IMR-90 (cell line): ENCODE measurements at regions not wholly inside any gene's neighbourhood (a gene's known extent, or its start where the extent isn't known, plus 50 kb on each side); places are given as distances from the start of the nearest gene placed in this dataset.

Experiments
- ATAC-seq: fragments of 200-7000 bp; cut with Tn5 transposase; 2 replicates; pipeline ENCODE4 v1.9.1; 2020; ENCODE audit warnings: low read depth, mild to moderate bottlenecking, moderate library complexity
- BruUV-seq: library from RNA; stranded (reverse); fragments of 400-500 nt; replicated peaks from 2 replicates; lab custom pipeline; 2021; lab: Mats Ljungman, UMichigan
- CTCF ChIA-PET: fragments of 300-600 bp; formaldehyde crosslinking; extraction: SDS; loops from one replicate; lab custom pipeline; 2021; ENCODE audit warnings: antibody characterized with exemption; lab: Yijun Ruan, JAX
- POLR2A ChIA-PET: fragments of 300-600 bp; sonication (Branson Sonifier 250); formaldehyde crosslinking; loops from one replicate; lab custom pipeline; 2022; ENCODE audit warnings: antibody characterized with exemption; ENCODE audit not compliant: unreplicated experiment; lab: Charles Lee
- DNase-seq: peaks from one replicate; pipeline ENCODE4 v3.0.0; 2013
- H2AFZ ChIP-seq: replicated peaks from 2 replicates; pipeline ENCODE3; 2013; ENCODE audit warnings: low read length, mild to moderate bottlenecking; ENCODE audit not compliant: poor library complexity
- H2AK5ac ChIP-seq: 2 replicates; pipeline ENCODE4 v1.6.1; 2013; ENCODE audit warnings: low read depth, low read length, inconsistent platforms
- H2AK9ac ChIP-seq: replicated peaks from 2 replicates; pipeline ENCODE3; 2013; ENCODE audit warnings: mild to moderate bottlenecking, low read depth, low read length, moderate library complexity; ENCODE audit not compliant: poor library complexity
- H2BK120ac ChIP-seq: 2 replicates; pipeline ENCODE4 v1.6.1; 2013; ENCODE audit warnings: low read depth, low read length, inconsistent platforms
- H2BK15ac ChIP-seq: 3 replicates; pipeline ENCODE4 v1.6.1; 2013; ENCODE audit warnings: low read depth, low read length, inconsistent platforms
- H2BK20ac ChIP-seq: 2 replicates; pipeline ENCODE4 v1.6.1; 2013; ENCODE audit warnings: low read depth, mild to moderate bottlenecking, inconsistent platforms, low read length, moderate library complexity
- H2BK5ac ChIP-seq: 2 replicates; pipeline ENCODE4 v1.6.1; 2013; ENCODE audit warnings: mild to moderate bottlenecking, low read depth, low read length, inconsistent platforms; ENCODE audit not compliant: poor library complexity, severe bottlenecking
- H3K14ac ChIP-seq: replicated peaks from 2 replicates; pipeline ENCODE4 v1.6.1; 2013; ENCODE audit warnings: low read depth, low read length, inconsistent platforms
- H3K18ac ChIP-seq: 2 replicates; pipeline ENCODE4 v1.6.1; 2013; ENCODE audit warnings: low read depth, low read length, control low read depth
- H3K23ac ChIP-seq: 2 replicates; pipeline ENCODE4 v1.6.1; 2013; ENCODE audit warnings: low read depth, low read length, inconsistent platforms
- H3K27ac ChIP-seq: 2 replicates; pipeline ENCODE4 v1.5.1; 2013; ENCODE audit warnings: mild to moderate bottlenecking, control low read depth, low read length; ENCODE audit not compliant: insufficient read depth
- H3K27me3 ChIP-seq: 2 replicates; pipeline ENCODE4 v1.6.1; 2013; ENCODE audit warnings: low read length; ENCODE audit not compliant: control insufficient read depth, insufficient read depth
- H3K36me3 ChIP-seq: 2 replicates; pipeline ENCODE4 v1.6.1; 2013; ENCODE audit warnings: low read length, mixed read lengths; ENCODE audit not compliant: control insufficient read depth, insufficient read depth
- H3K4ac ChIP-seq: 2 replicates; pipeline ENCODE4 v1.6.1; 2013; ENCODE audit warnings: low read depth, low read length, inconsistent platforms
- H3K4me1 ChIP-seq: 2 replicates; pipeline ENCODE4 v1.6.1; 2013; ENCODE audit warnings: low read length, mixed read lengths; ENCODE audit not compliant: control insufficient read depth, insufficient read depth
- H3K4me2 ChIP-seq: 2 replicates; pipeline ENCODE4 v1.6.1; 2013; ENCODE audit warnings: low read depth, mild to moderate bottlenecking, control low read depth, low read length, moderate library complexity
- H3K4me3 ChIP-seq: 2 replicates; pipeline ENCODE4 v1.5.1; 2013; ENCODE audit warnings: low read depth, mild to moderate bottlenecking, control low read depth, low read length, moderate library complexity; ENCODE audit not compliant: insufficient read depth
- H3K56ac ChIP-seq: 2 replicates; pipeline ENCODE4 v1.6.1; 2013; ENCODE audit warnings: low read length, inconsistent platforms; ENCODE audit not compliant: insufficient read depth; ENCODE audit errors: extremely low read depth
- H3K79me1 ChIP-seq, 2 experiments: 2 replicates each; pipeline ENCODE4 v1.6.1; 2013; ENCODE audit warnings: low read length in 2 of 2, inconsistent platforms in 1 of 2, low read depth in 1 of 2
- H3K9ac ChIP-seq: 2 replicates; pipeline ENCODE4 v1.6.1; 2013; ENCODE audit warnings: low read depth, low read length, control low read depth
- H3K9me1 ChIP-seq: 2 replicates; pipeline ENCODE4 v1.6.1; 2013; ENCODE audit warnings: low read length, inconsistent platforms; ENCODE audit not compliant: insufficient read depth
- H3K9me3 ChIP-seq: 2 replicates; pipeline ENCODE4 v1.6.1; 2013; ENCODE audit warnings: low read length; ENCODE audit not compliant: control insufficient read depth, insufficient read depth
- H4K20me1 ChIP-seq: 2 replicates; pipeline ENCODE4 v1.6.1; 2013; ENCODE audit warnings: low read length, inconsistent platforms; ENCODE audit not compliant: insufficient read depth
- H4K5ac ChIP-seq: 2 replicates; pipeline ENCODE4 v1.6.1; 2013; ENCODE audit warnings: mild to moderate bottlenecking, low read depth, low read length, control low read depth
- H4K8ac ChIP-seq, 2 experiments: 2 replicates each; pipeline ENCODE4 v1.6.1; 2013; ENCODE audit warnings: low read depth in 2 of 2, low read length in 2 of 2, control low read depth in 1 of 2, inconsistent platforms in 1 of 2
- H4K91ac ChIP-seq: 2 replicates; pipeline ENCODE4 v1.6.1; 2013; ENCODE audit warnings: low read depth, low read length, inconsistent platforms; ENCODE audit not compliant: insufficient read depth
- BHLHE40 ChIP-seq: fragments of 150-350 bp; IDR thresholded peaks from 2 replicates; pipeline ENCODE4 v1.6.1; 2016; ENCODE audit warnings: mild to moderate bottlenecking, low read depth, low read length
- CEBPB ChIP-seq: IDR thresholded peaks from 2 replicates; pipeline ENCODE4 v1.6.1; 2012; ENCODE audit warnings: low read depth, low read length, improper control_type of control experiment
- CHD1 ChIP-seq: IDR thresholded peaks from 2 replicates; pipeline ENCODE4 v1.6.1; 2012; ENCODE audit warnings: low read depth, low read length, improper control_type of control experiment
- FOS ChIP-seq: fragments of 150-350 bp; IDR thresholded peaks from 2 replicates; pipeline ENCODE4 v1.6.1; 2016; ENCODE audit warnings: low read depth, low read length
- MAFK ChIP-seq: IDR thresholded peaks from 2 replicates; pipeline ENCODE4 v1.6.1; 2012; ENCODE audit warnings: low read depth, low read length, improper control_type of control experiment
- MAZ ChIP-seq: IDR thresholded peaks from 2 replicates; pipeline ENCODE4 v1.6.1; 2012; ENCODE audit warnings: low read depth, mild to moderate bottlenecking, low read length, improper control_type of control experiment, moderate library complexity, borderline replicate concordance
- MXI1 ChIP-seq: IDR thresholded peaks from 2 replicates; pipeline ENCODE4 v1.6.1; 2012; ENCODE audit warnings: low read depth, mild to moderate bottlenecking, low read length, moderate library complexity, borderline replicate concordance
- NFE2L2 ChIP-seq: fragments of 150-350 bp; IDR thresholded peaks from 2 replicates; pipeline ENCODE4 v1.6.1; 2016; ENCODE audit warnings: low read depth, mild to moderate bottlenecking, low read length
- RAD21 ChIP-seq: IDR thresholded peaks from 2 replicates; pipeline ENCODE4 v1.6.1; 2012; ENCODE audit warnings: low read length, improper control_type of control experiment
- RCOR1 ChIP-seq: IDR thresholded peaks from 2 replicates; pipeline ENCODE4 v1.6.1; 2012; ENCODE audit warnings: mild to moderate bottlenecking, low read length, improper control_type of control experiment; ENCODE audit not compliant: insufficient replicate concordance
- RFX5 ChIP-seq: IDR thresholded peaks from 2 replicates; pipeline ENCODE4 v1.8.0; 2012; ENCODE audit warnings: low read depth, mild to moderate bottlenecking, low read length, moderate library complexity
- whole genome bisulfite sequencing, 2 experiments: methylation state at CpG; one replicate each; pipeline versions ENCODE4 v1.1.5 to v1.1.7; 2013; ENCODE audit warnings: missing lambda C conversion rate in 2 of 2; ENCODE audit not compliant: insufficient read length in 1 of 2; ENCODE audit errors: extremely low coverage in 2 of 2; 5-methylcytosine and 5-hydroxymethylcytosine counted together
- dilution Hi-C: fragments of 300-500 bp; cut with HindIII; formaldehyde crosslinking; loops from one replicate; pipeline ENCODE4 v1.14.3; 2018; ENCODE audit warnings: low sequenced_read_pairs; ENCODE audit not compliant: unreplicated experiment
- in situ Hi-C: fragments of 300-500 bp; cut with MboI; formaldehyde crosslinking; loops from 3 replicates; pipeline ENCODE4 v1.14.3; 2019; ENCODE audit warnings: low sequenced_read_pairs, inconsistent platforms, mixed read lengths
- intact Hi-C: fragments of 100-400 bp; cut with micrococcal nuclease; formaldehyde crosslinking; loops from 2 replicates; pipeline ENCODE4 v1.10.0; 2022
- TF ChIP-seq, protein P1 (sequence below): fragments of 150-350 bp; IDR thresholded peaks from 2 replicates; pipeline ENCODE4 v1.6.1; 2016; ENCODE audit warnings: low read depth, mild to moderate bottlenecking, low read length, moderate library complexity, borderline replicate concordance
- TF ChIP-seq, protein P2 (sequence below): fragments of 150-350 bp; IDR thresholded peaks from 2 replicates; pipeline ENCODE4 v1.6.1; 2017; ENCODE audit warnings: mild to moderate bottlenecking, antibody characterized with exemption, low read length, low read depth

DNA sequence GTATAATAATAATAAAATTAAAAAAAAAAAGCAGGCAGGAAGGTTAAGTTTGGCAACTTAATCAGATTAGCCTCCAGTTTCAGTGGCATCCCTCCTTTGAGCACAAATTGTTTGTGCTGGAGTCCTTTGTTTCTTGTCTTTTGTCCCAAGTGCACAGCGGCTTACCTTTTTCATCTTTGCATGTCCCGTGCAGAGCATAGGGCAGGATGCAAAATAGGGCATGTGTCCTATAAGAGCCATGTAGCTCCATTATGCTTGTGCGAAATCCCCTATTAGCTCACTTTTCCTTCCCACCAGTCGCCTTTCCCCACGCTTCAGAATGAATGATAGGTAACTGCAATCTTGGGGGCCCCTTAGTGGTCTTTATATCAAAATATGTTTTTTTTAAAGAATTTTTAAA is 216.8 kb downstream of the TSN start:
- no peaks in the 10 kb centered on the region for H3K4me1 ChIP-seq
- CTCF ChIA-PET = interaction anchor here (0.7 to 1.2 kb wide), 3 partner anchors 11 to 1161 kb away, joined by 3 read pairs; no protein-coding TSS in a partner anchor
- H3K4me2 ChIP-seq = no peak overlapping the region
- H3K9ac ChIP-seq = no peak overlapping the region
- H3K56ac ChIP-seq = no peak overlapping the region
- BruUV-seq = no TSS peak
- H3K4me3 ChIP-seq = no peak overlapping the region
- no peak overlapping the region for H4K8ac ChIP-seq
- no peak for ATAC-seq
- TF ChIP-seq, protein P1, sequence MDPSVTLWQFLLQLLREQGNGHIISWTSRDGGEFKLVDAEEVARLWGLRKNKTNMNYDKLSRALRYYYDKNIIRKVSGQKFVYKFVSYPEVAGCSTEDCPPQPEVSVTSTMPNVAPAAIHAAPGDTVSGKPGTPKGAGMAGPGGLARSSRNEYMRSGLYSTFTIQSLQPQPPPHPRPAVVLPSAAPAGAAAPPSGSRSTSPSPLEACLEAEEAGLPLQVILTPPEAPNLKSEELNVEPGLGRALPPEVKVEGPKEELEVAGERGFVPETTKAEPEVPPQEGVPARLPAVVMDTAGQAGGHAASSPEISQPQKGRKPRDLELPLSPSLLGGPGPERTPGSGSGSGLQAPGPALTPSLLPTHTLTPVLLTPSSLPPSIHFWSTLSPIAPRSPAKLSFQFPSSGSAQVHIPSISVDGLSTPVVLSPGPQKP = no peak
- TF ChIP-seq MAFK = no peak
- TF ChIP-seq RFX5 = no peak
- TF ChIP-seq RCOR1 = no peak
- no peak for TF ChIP-seq CHD1
- no peak for TF ChIP-seq FOS
- no peak for TF ChIP-seq BHLHE40
- no peak for TF ChIP-seq NFE2L2
- no peak for TF ChIP-seq MXI1
- no peak for TF ChIP-seq RAD21
- TF ChIP-seq MAZ = no peak
- no peak for TF ChIP-seq CEBPB
- TF ChIP-seq, protein P2, sequence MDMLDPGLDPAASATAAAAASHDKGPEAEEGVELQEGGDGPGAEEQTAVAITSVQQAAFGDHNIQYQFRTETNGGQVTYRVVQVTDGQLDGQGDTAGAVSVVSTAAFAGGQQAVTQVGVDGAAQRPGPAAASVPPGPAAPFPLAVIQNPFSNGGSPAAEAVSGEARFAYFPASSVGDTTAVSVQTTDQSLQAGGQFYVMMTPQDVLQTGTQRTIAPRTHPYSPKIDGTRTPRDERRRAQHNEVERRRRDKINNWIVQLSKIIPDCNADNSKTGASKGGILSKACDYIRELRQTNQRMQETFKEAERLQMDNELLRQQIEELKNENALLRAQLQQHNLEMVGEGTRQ = no peak
- 80% methylated on average over 1 of the region's 5 CpGs; no CpG with 5 or more reads in 1 of the 2 experiments for WGBS, 2 experiments
- H4K20me1 ChIP-seq = no peaks in the 10 kb centered on the region
- dilution Hi-C loops = no loop called here
- H2BK15ac ChIP-seq = no peak overlapping the region
- no peaks in the 10 kb centered on the region for H3K36me3 ChIP-seq
- no peak overlapping the region for H2AFZ ChIP-seq
- no peaks in the 10 kb centered on the region for H3K79me1 ChIP-seq
- no peak overlapping the region for H4K5ac ChIP-seq
- no peak overlapping the region for H3K14ac ChIP-seq
- no peak overlapping the region for H3K18ac ChIP-seq
- no peak overlapping the region for H3K23ac ChIP-seq
- H2AK9ac ChIP-seq = no peak overlapping the region
- no peak overlapping the region for H3K27ac ChIP-seq
- in situ Hi-C loops = loop anchor here (10.0 kb wide), 1 partner anchor 483 kb away; no protein-coding TSS in a partner anchor
- POLR2A ChIA-PET = no interaction called here
- no peak overlapping the region for H2BK20ac ChIP-seq
- H2BK5ac ChIP-seq = no peak overlapping the region
- no peak overlapping the region for H2AK5ac ChIP-seq
- intact Hi-C loops = no loop called here
- no peak overlapping the region for H3K4ac ChIP-seq
- no peaks in the 10 kb centered on the region; the same call in 1 of the 2 replicates for H3K27me3 ChIP-seq
- no peaks in the 10 kb centered on the region for H3K9me1 ChIP-seq
- no peak overlapping the region for H4K91ac ChIP-seq
- no peak for DNase-seq
- H3K9me3 ChIP-seq = no peaks in the 10 kb centered on the region
- H2BK120ac ChIP-seq = no peak overlapping the region
